SH-SY5Y (cell line): ENCODE measurements at regions not wholly inside any gene's neighbourhood (a gene's known extent, or its start where the extent isn't known, plus 50 kb on each side); places are given as distances from the start of the nearest gene placed in this dataset.

Experiments
- GATA2 ChIP-seq: IDR thresholded peaks from 2 replicates; pipeline ENCODE4 v1.6.1; 2011; ENCODE audit warnings: mild to moderate bottlenecking, low read depth, low read length
- GATA3 ChIP-seq: IDR thresholded peaks from 2 replicates; pipeline ENCODE4 v1.6.1; 2011; ENCODE audit warnings: low read depth, mild to moderate bottlenecking, low read length, moderate library complexity

GRCh38 chr12:20148241-20148640, 220.1 kb upstream of the PDE3A start:
- TF ChIP-seq GATA2 = no peak
- no peak for TF ChIP-seq GATA3
